ENCODE measurements at regions not wholly inside any gene's neighbourhood (a gene's known extent, or its start where the extent isn't known, plus 50 kb on each side); places are given as distances from the start of the nearest gene placed in this dataset.

DNA sequence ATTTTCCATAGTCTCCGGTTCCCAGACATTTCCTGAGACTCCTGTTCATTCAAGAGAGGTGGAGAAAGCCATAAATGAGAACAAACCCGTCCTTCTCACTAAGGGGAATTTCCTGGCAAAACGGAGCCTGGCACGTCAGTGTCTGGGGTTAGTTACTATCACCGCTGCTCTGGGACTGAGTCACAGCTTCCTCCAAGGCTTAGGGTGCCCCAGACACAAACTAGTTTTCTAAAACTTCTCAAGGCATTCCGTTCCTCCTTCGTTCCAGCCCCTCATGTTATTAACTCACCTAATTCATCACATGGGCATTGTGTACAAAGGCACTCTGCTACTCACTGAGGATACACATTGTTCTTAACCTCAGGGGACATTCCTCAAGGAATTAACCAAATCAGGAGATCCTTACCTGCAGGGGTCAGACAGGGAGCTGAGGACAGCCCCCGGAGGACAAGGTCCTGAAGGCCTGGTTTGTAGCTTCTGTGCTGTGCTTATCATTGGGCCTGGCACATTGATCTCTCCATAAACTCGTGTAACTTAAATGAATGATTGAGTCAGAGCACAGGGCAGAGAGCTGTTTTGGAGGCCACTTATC is 103.0 kb upstream of the KLF6 start:
- 50 to 55% methylated on average over 9 of the region's 9 CpGs for WGBS, 2 donors
- Histone ChIP-seq H3K9me3 (no peaks in the 10 kb centered on the region), H3K36me3 (no peaks in the 10 kb centered on the region), H3K27ac (peak overlapping the region; percentile 84 to 93 (median 89)), H3K4me1 (peaks cover 0 to 31% (median 24%) of the 10 kb centered on the region in 4 donors), H3K4me3 (no peak overlapping the region), H3K27me3 (no peaks in the 10 kb centered on the region)
- peak in 1 of 4 donors; percentile 35 for TF ChIP-seq POLR2AphosphoS5 (IDR thresholded peaks at IDR 0.05)
- peak in 2 of 4 donors; percentile 77 to 92 for TF ChIP-seq EP300 (IDR thresholded peaks at IDR 0.05)
- TF ChIP-seq POLR2A (IDR thresholded peaks at IDR 0.05): no peak
- TF ChIP-seq CTCF (IDR thresholded peaks at IDR 0.05): no peak
- intact Hi-C loops (cut with DNase I): loop anchor here (1.0 to 10.0 kb wide), 3 partner anchors 36 to 357 kb away; no protein-coding TSS in a partner anchor
- DNase-seq: peak; percentile 83

GRCh38 chr10:3887404-3887803 is 102.4 kb upstream of the KLF6 start:
- no peak for TF ChIP-seq CTCF (IDR thresholded peaks at IDR 0.05)
- TF ChIP-seq EP300 (IDR thresholded peaks at IDR 0.05): no peak
- no peak for TF ChIP-seq POLR2AphosphoS5 (IDR thresholded peaks at IDR 0.05)
- no peak for TF ChIP-seq POLR2A (IDR thresholded peaks at IDR 0.05)
- H3K4me1 ChIP-seq: peaks cover 0 to 31% (median 24%) of the 10 kb centered on the region in 4 donors
- H3K27me3 ChIP-seq: no peaks in the 10 kb centered on the region
- H3K9me3 ChIP-seq: no peaks in the 10 kb centered on the region
- H3K27ac ChIP-seq: peak overlapping the region; percentile 84 to 93 (median 89)
- 92 to 94% methylated on average over 7 of the region's 7 CpGs for WGBS, 2 donors
- intact Hi-C loops (cut with DNase I): loop anchor here (1.0 to 10.0 kb wide), 3 partner anchors 35 to 357 kb away; no protein-coding TSS in a partner anchor
- no peak overlapping the region for H3K4me3 ChIP-seq
- H3K36me3 ChIP-seq: no peaks in the 10 kb centered on the region
- peak; percentile 64 for DNase-seq

DNA sequence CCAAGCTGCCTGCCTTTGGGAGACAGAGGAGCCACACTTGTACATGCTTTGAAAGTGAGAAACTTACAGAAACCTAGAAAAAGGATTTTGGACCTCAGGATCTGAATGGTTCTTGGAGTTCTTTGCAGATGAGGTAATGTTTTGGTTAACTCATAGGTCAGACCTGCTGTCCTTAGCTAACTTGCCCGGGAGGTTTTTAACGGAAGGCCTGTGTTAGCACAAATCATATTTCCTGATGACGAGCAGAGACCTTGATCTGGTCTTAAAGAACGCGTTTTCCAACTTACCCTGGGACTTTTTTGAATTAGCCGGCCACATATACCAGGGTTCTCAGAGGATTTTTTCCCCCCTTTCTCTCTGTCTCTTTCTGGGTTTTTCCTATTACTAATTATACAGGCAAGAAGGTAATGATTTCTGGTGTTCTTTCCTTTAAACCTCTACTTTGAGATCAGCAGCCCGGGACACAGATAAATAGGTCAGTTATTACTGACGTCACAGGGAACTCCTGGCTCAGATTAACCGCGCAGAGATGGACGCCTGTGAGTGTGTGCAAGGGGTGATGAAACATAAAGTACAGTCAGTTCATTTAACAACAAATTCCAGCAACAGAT is 101.7 kb upstream of the KLF6 start:
- WGBS, 2 donors: 20 to 55% methylated on average over 11 of the region's 11 CpGs
- Histone ChIP-seq H3K9me3 (no peaks in the 10 kb centered on the region), H3K36me3 (no peaks in the 10 kb centered on the region), H3K27ac (peak overlapping the region; percentile 84 to 93 (median 89)), H3K27me3 (no peaks in the 10 kb centered on the region), H3K4me3 (peak overlapping the region in 2 of 4 donors; percentile 15 to 16), H3K4me1 (peaks cover 0 to 31% (median 24%) of the 10 kb centered on the region in 4 donors)
- intact Hi-C loops (cut with DNase I): loop anchor here (1.0 to 10.0 kb wide), 3 partner anchors 34 to 358 kb away; no protein-coding TSS in a partner anchor
- TF ChIP-seq POLR2A (IDR thresholded peaks at IDR 0.05): no peak
- TF ChIP-seq POLR2AphosphoS5 (IDR thresholded peaks at IDR 0.05): peak in 3 of 4 donors; percentile 14 to 33 (median 15)
- peak in 3 of 4 donors; percentile 39 to 67 (median 54) for TF ChIP-seq EP300 (IDR thresholded peaks at IDR 0.05)
- DNase-seq: peak; percentile 89

DNA sequence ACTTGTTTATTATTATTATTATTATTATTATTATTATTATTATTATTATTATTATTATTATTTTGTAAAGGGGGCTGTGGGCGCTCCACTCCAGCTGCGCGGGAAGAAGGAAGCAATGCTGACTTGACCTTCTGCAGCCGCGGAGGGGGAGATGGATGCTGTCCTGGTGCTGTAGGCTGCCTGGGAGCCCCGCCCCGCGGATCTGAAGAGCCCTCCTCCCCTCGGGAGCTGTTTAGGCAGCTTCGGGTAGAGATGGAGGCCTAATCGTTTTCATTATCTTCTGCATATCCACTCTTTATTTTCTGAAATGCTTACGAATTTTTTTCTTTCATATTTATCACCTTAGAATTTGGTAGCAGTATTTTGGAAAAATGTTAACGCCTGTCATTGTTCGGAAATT is 101.2 kb upstream of the KLF6 start:
- 76 to 84% methylated on average over 14 of the region's 14 CpGs for WGBS, 2 donors
- intact Hi-C loops (cut with DNase I): loop anchor here (5.0 to 10.0 kb wide), 2 partner anchors 34 to 359 kb away; no protein-coding TSS in a partner anchor
- peak overlapping the region in 2 of 4 donors; percentile 15 to 16 for H3K4me3 ChIP-seq
- peaks cover 0 to 31% (median 24%) of the 10 kb centered on the region in 4 donors for H3K4me1 ChIP-seq
- DNase-seq: peak; percentile 87
- peak overlapping the region; percentile 84 to 93 (median 89) for H3K27ac ChIP-seq
- H3K36me3 ChIP-seq: no peaks in the 10 kb centered on the region
- H3K9me3 ChIP-seq: no peaks in the 10 kb centered on the region
- no peaks in the 10 kb centered on the region for H3K27me3 ChIP-seq
- TF ChIP-seq POLR2A (IDR thresholded peaks at IDR 0.05): no peak
- TF ChIP-seq CTCF (IDR thresholded peaks at IDR 0.05): no peak
- TF ChIP-seq EP300 (IDR thresholded peaks at IDR 0.05): no peak
- TF ChIP-seq POLR2AphosphoS5 (IDR thresholded peaks at IDR 0.05): no peak

GRCh38 chr10:3882855-3883254 is 97.8 kb upstream of the KLF6 start:
- DNase-seq: peak; percentile 48
- peaks cover 0 to 23% (median 19%) of the 10 kb centered on the region in 4 donors for H3K4me1 ChIP-seq
- WGBS, 2 donors: 96 to 98% methylated on average over 4 of the region's 4 CpGs
- no peaks in the 10 kb centered on the region for H3K27me3 ChIP-seq
- H3K9me3 ChIP-seq: no peaks in the 10 kb centered on the region
- intact Hi-C loops (cut with DNase I): loop anchor here (10.0 kb wide), 1 partner anchor 362 kb away; no protein-coding TSS in a partner anchor
- H3K4me3 ChIP-seq: no peak overlapping the region
- H3K27ac ChIP-seq: no peak overlapping the region
- no peaks in the 10 kb centered on the region for H3K36me3 ChIP-seq
- no peak for TF ChIP-seq EP300 (IDR thresholded peaks at IDR 0.05)
- TF ChIP-seq POLR2AphosphoS5 (IDR thresholded peaks at IDR 0.05): no peak
- no peak for TF ChIP-seq POLR2A (IDR thresholded peaks at IDR 0.05)
- no peak for TF ChIP-seq CTCF (IDR thresholded peaks at IDR 0.05)

Data from sigmoid colon (tissue), 6 donors.